ENCODE measurements at regions not wholly inside any gene's neighbourhood (a gene's known extent, or its start where the extent isn't known, plus 50 kb on each side); places are given as distances from the start of the nearest gene placed in this dataset.

DNA sequence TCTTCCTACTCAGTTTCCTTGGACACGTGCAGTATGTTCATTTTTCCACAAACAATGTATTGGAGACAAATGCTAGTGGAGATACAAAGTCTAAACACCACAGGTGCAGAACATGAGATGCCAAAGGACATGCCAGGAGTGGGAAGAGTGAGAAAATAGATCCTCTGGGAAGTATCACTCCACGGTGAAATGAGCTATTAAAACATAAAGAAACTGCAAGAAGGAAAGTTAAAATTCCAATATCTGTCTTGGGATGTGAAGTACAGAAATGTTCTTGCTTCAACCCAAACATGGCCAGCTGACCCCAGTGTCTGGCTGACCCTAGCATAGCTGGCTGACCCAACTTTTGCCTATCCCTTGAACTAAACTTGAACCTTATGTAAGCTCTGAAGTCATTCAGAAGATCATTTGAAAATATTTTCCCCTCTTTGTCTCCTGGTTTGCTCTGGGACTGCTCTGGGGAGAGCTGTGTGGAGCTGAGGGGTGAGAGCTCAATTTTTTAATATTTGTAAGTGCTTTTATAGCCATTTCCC lies 59.5 kb downstream of the FZD1 start:
- no peak for DNase-seq

DNA sequence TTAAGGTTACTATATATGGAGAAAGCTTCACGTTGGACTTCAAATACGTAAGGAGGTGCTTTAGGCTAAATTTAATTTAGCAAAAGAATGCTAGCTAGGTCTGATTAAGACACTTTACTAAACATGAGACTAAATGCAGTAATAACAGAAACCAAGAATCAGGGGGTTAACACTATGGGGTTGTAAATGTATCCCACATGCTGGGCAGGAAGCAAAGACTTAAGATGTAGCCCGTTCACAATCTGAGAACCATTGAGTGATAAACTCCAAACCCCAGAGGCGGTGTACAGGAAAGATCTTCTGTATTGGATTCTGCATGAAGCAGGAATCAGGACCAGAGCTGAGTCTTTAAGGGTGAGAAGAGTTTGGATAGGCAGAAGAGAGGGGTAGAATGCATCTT lies 60.4 kb downstream of the FZD1 start:
- DNase-seq, result no peak

- no peak for DNase-seq
These were observed 61.5 kb downstream of the FZD1 start for GRCh38 chr7:91325726-91326125.

GRCh38 chr7:91326516-91327199 lies 62.4 kb downstream of the FZD1 start:
- no peak for DNase-seq

DNA sequence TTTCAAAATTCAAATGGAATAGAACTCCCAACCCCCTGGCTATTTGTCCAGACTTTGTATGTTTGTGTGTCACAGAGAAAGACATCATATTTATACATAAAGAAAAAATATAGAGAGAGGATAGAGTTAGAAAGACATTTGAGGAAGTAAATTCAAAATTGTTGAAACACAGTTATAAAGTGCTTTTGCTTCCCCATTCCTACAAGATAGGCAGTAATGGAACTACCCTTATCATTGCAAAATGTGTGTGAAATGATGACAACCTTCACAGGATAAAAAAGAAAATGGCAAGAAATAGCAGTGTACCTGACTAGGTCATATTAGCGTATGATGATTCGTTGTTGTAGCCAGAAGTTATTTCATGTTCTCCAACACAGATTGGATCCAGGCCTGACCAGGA lies 63.1 kb downstream of the FZD1 start:
- DNase-seq, result no peak

DNA sequence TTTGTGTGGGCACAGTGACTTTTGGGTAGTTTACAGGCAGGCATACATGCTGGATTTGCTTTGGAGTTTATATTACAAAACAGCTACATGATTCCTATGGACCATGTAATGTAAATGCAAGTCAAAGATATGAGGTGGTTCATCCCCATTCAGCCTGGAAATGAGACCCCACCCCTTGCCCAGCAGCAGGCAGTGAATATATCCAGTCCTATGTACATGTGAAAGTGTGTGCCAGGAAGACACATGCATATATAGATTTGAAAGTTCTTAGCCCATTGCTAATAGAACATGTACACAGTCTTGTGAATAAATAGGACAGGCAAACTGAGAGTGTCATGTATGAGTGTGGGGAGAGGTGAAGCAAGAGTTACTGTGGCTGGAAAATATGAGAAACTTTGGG lies 65.3 kb downstream of the FZD1 start:
- DNase-seq, result no peak

GRCh38 chr7:91330191-91330808 lies 66.1 kb downstream of the FZD1 start:
- DNase-seq, result no peak

DNA sequence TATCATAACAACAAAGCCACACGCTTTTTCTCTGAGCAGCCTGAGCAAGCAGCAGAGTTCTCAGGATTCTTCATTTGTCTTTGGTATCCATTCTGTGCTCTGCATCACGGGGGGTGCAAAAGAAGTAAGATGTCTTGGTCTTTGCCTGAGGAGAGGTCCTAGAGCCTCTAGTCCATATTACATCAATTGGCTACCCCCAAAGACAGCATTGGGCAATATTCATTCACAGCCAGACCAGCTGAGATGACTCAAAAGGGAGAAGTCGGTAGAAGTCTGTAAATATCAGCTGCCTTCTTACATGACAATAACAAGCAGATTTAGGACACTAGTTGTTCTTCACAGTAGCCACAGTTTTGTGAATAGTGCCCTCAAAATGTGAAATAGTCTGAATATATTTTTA lies 66.6 kb downstream of the FZD1 start:
- no peak for DNase-seq

DNA sequence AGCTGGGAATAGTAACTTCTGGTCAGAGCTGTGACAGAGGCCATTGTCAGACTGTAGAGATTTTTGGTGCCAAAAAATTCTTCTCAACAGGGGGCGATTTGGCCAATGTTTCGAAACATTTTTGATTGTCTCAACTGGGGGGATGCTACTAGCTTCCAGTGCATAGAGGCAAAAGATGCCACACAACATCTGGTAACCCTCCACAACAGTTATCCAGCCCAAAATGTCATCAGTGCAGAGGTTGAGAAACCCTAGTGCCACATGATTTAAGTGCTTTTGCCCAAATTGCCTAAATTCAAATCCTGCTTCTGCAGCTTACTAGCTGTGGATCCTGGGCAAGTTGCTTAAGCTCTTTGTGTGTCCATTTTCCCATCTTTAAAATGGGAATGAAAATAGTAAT lies 71.9 kb downstream of the FZD1 start:
- DNase-seq, result no peak

- no peak for DNase-seq
These were observed 74.2 kb downstream of the FZD1 start for GRCh38 chr7:91338226-91339020.

- DNase-seq, result no peak
These were observed 78.1 kb downstream of the FZD1 start for GRCh38 chr7:91342346-91342745.

GRCh38 chr7:91343420-91343960 lies 79.3 kb downstream of the FZD1 start:
- no peak for DNase-seq

GRCh38 chr7:91343996-91344629 lies 79.9 kb downstream of the FZD1 start:
- no peak for DNase-seq

DNA sequence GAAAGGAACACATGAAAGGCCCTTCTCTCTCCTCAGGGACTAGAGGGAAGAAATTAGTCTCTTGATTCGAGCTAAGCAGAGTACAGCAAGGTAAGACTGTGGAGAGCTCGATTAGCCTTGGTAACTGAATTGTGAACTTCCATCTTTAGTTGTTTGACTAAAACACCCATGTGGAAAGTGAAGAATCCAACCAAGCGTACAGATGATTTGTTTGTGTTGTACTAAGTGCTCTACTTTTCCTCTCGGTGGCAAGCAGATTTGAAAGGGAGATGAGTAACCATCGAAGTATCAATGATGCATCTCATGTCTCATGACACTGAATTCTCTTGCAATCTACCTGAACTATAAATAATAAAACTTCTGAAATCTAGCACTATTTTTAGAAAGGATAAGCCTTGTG lies 80.7 kb downstream of the FZD1 start:
- peak; percentile 15 to 69 for DNase-seq

DNA sequence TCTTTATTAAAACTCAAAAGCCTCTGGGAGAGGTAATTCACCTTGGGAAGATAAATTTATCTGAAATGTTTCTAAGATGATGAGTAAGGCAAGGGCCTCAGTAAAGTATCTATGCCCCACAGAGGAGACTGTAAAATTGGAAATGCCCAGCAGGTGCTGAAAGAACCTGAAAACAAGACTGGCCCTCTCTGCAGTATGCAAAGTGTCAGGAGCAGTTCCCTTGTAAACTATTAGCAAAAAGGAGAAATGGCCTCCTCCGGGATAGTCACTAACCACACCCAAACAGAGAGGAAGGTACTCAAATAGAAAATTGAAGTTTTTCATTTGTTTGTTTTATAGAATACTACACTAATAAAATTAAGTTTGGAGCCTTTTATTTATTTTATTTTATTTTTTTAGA lies 81.2 kb downstream of the FZD1 start:
- no peak for DNase-seq

DNA sequence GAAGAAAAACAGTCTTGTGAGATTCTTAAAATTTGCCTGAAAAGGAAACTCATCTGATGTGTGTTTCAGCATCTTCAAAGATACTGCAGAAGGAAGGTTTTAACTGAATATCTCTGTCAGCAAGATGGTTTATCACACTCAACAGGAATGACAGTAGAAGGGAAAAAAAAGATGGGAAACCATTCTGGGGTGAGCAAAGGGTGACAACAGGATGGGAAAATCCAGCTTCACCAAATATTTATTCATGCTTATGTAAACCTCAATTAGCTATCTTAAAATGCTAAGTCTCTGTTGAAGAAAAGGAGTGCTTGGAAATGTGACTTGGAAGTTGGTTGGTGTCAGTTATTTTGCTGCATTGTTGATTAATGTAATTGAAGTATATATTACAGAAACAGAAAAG lies 82.2 kb downstream of the FZD1 start:
- no peak for DNase-seq

GRCh38 chr7:91347290-91347689 lies 83.1 kb downstream of the FZD1 start:
- DNase-seq, result no peak

- no peak for DNase-seq
These were observed 84.5 kb downstream of the FZD1 start for GRCh38 chr7:91348711-91349110.

- DNase-seq, result no peak
These were observed 87.1 kb downstream of the FZD1 start for GRCh38 chr7:91351374-91351773.

DNA sequence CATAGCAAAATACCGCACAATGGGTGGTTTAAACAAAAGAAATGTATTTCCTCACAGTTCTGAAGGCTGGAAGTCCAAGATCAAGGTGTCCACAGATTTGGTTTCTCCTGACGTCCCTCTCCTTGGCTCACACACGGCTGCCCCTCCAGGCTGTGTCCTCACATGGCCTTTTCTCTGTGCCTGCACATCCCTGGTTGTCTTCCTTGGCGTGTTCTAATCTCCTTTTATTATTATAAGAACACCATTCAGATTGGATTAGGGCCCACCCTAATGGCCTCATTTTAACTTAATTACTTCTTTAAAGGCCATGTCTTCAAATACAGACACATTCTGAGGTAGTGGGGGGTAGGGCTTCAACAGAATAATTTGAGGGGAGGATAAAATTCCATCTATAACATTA lies 87.9 kb downstream of the FZD1 start:
- no peak for DNase-seq

GRCh38 chr7:91353848-91354247 lies 89.6 kb downstream of the FZD1 start:
- DNase-seq, result no peak

DNA sequence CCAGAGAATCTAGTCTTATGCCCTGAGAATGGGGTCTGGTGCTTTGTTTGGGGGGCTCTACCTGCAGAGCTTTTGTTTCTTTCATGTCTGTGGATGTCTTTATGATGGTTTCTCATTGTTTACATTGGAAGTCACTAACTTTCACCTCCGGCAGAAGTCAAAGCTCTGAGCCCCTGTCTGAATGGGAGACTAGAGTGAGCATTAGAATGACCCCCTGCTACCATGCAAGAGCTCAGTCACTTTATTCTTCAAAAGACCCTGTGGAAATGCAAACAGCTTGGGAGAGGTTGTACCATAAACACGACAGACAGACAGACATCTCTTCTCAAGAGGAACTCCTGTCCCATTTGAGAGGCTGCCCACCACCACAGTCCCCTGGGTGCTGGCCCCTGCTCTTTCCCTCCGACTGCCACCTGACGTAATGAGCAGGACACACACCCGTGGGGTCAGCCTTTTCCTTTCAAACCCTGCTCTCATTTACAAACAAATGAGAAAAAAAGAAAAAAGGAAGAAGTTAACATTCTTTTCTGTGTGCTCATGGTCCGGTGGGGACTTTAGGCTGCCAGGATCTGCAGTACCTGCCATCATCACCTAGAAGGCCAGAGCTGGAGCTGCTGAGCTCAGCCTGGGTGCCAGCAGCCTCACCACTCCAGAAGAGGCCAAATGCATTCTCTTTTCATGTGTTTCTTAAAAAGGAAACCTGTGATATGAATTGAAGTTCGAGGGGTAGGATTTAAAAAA lies 91.6 kb downstream of the FZD1 start:
- DNase-seq, result no peak
